ENCODE measurements at regions not wholly inside any gene's neighbourhood (a gene's known extent, or its start where the extent isn't known, plus 50 kb on each side); places are given as distances from the start of the nearest gene placed in this dataset.
"Not testable (repeated sequence)": the region's sequence is repeated elsewhere in the genome, so short reads cannot be mapped to it uniquely, and the experiment has no call there.

DNA sequence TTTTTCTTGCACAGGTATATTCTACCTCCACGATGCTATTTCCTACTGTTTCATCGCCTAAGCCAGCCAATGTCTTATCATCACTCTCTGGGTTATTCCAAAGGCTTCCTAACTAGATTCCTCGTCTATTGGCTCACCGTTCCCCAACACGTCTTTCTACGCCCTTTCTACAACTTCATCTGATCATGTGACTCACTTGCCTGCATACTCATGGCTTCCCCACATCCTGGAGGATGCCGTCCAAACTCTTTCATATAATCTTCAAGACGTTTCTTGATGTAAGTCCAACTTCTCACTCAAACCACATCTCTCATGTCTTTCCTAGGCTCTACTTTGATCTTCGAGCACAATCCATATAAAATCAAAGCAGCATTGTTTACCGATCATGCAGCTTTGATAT, 322.0 kb upstream of the PPARGC1A start:
- H3K36me3 Mint-ChIP-seq (ENCODE audit: low read depth) = no peaks in the 10 kb centered on the region
- no peak overlapping the region for H3K27ac Mint-ChIP-seq
- H3K9me3 Mint-ChIP-seq = no peaks in the 10 kb centered on the region
- H3K4me1 Mint-ChIP-seq (ENCODE audit: low read depth) = no peaks in the 10 kb centered on the region
- no peaks in the 10 kb centered on the region for H3K27me3 Mint-ChIP-seq
- H3K4me3 Mint-ChIP-seq = no peak overlapping the region

DNA sequence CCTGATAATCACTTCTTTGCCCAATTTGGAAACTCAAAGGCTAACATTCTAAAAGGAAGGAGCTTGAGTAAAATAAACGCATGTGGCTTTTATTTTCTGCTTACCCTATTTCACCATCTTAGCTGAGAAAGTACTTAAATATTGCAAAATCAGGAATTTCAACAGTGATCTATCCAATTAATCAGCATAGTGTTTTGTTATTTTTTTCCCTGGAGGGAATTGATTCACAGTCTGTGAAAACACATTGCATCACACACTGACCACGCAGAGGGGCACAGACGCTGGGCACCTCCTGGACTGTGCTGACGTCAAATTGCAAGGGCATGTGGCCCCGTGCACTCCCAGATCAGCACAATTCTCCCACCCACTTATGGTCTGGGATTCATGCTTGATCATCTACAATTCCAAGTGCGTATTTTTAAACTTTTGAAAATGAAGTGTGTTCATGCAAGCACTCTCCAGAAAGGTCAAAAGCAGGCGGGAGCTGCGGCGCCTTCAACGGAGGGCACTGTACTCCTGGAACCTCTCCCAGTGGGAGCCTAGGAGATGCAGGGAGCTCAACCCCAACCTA, 320.6 kb upstream of the PPARGC1A start:
- Mint-ChIP-seq H3K27me3 (no peaks in the 10 kb centered on the region), H3K36me3 (ENCODE audit: low read depth) (no peaks in the 10 kb centered on the region), H3K4me1 (ENCODE audit: low read depth) (no peaks in the 10 kb centered on the region), H3K9me3 (no peaks in the 10 kb centered on the region), H3K4me3 (no peak overlapping the region), H3K27ac (no peak overlapping the region)

GRCh38 chr4:24209906-24210305, 320.1 kb upstream of the PPARGC1A start:
- Mint-ChIP-seq H3K36me3 (ENCODE audit: low read depth) (no peaks in the 10 kb centered on the region), H3K27ac (no peak overlapping the region), H3K4me1 (ENCODE audit: low read depth) (no peaks in the 10 kb centered on the region), H3K27me3 (no peaks in the 10 kb centered on the region), H3K4me3 (no peak overlapping the region), H3K9me3 (no peaks in the 10 kb centered on the region)

- Mint-ChIP-seq H3K27me3 (no peaks in the 10 kb centered on the region), H3K4me3 (no peak overlapping the region), H3K27ac (no peak overlapping the region), H3K4me1 (ENCODE audit: low read depth) (no peaks in the 10 kb centered on the region), H3K36me3 (ENCODE audit: low read depth) (no peaks in the 10 kb centered on the region), H3K9me3 (no peaks in the 10 kb centered on the region)
These were observed 319.3 kb upstream of the PPARGC1A start for GRCh38 chr4:24209131-24209530.

DNA sequence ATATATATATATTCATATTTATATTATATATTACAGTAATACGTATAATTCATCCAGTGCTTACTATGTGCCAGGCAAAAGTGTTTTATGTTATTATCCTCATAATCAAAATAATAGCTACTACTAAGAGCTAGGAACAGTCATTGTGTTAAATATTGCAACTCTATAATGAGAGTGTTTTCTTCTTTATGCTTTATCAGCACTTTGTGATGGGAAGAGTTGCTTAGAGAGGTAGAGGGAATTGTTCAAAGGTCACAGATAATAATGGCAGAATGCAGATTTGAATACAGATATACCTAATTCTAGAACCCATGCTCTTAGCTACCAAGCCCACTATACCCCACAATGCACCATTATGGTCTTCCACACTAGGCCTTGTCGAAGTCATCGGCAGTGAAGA, 318.8 kb upstream of the PPARGC1A start:
- no peaks in the 10 kb centered on the region for H3K9me3 Mint-ChIP-seq
- H3K27ac Mint-ChIP-seq = no peak overlapping the region
- no peaks in the 10 kb centered on the region for H3K4me1 Mint-ChIP-seq (ENCODE audit: low read depth)
- H3K27me3 Mint-ChIP-seq = no peaks in the 10 kb centered on the region
- H3K4me3 Mint-ChIP-seq = no peak overlapping the region
- H3K36me3 Mint-ChIP-seq (ENCODE audit: low read depth) = no peaks in the 10 kb centered on the region

- H3K36me3 Mint-ChIP-seq (ENCODE audit: low read depth); H3K4me3 Mint-ChIP-seq; H3K27ac Mint-ChIP-seq; H3K27me3 Mint-ChIP-seq; H3K4me1 Mint-ChIP-seq (ENCODE audit: low read depth); H3K9me3 Mint-ChIP-seq: not testable (repeated sequence)
These were observed 314.9 kb upstream of the PPARGC1A start for GRCh38 chr4:24204708-24205107.

DNA sequence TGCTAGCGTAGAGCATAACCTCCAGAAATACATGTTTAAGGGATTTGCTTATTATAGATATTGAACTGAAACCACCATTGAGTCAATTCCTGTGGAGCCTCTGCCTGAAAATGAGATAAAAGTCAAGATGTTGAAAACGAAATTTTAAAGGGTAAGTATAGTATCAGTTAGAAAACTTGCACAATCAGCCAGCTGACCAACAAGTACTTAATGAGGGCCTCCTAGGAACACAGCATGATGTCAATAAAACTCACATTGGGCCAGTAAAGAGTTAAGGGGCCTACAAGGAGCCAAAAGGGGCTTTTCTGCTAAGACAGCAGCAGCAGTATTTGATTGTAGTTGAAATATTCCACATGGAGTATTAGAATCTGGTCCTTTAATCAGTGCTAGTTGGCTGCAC, 314.1 kb upstream of the PPARGC1A start:
- Mint-ChIP-seq H3K9me3 (no peaks in the 10 kb centered on the region), H3K4me1 (ENCODE audit: low read depth) (no peaks in the 10 kb centered on the region), H3K36me3 (ENCODE audit: low read depth) (no peaks in the 10 kb centered on the region), H3K27ac (no peak overlapping the region), H3K4me3 (no peak overlapping the region), H3K27me3 (no peaks in the 10 kb centered on the region)

DNA sequence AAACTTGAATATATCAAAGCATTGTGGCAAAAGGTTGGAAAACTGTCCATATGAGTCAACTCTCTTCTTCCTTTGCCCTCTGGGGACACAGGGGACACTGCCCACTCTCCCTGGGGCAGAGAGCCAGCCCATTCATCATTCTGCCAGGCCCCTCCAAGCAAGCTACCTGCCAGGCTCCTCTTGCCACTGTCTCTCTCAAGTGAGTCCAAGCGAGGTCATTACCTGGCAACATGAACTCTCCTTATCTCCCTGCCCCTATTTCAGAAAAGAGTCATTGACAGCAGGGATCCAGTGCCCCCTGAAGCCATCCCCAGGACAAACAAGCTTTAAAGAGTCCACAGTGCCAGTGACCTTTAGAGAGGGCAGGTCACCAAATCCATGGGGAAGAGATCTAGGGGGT, 312.7 kb upstream of the PPARGC1A start:
- Mint-ChIP-seq H3K4me3 (no peak overlapping the region), H3K9me3 (no peaks in the 10 kb centered on the region), H3K4me1 (ENCODE audit: low read depth) (no peaks in the 10 kb centered on the region), H3K27ac (no peak overlapping the region), H3K36me3 (ENCODE audit: low read depth) (no peaks in the 10 kb centered on the region), H3K27me3 (no peaks in the 10 kb centered on the region)

DNA sequence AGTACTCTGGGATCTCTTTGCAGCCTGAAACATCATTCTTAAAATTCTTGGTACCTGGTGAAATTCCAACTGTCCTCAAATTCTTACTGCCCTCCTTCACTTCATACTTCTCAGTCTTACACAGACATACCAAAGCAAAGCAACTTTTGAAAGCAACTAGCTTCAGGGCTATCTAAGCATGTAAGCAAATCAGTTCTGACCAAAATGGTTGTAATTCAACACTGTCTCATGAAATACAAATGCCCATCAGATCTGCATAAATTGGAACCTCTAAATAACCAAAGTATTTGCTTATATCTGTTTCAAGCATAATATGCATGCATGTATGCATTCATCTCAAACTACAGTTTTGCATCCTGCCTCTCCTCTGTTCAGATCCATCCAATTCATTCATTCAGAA, 308.1 kb upstream of the PPARGC1A start:
- H3K4me1 Mint-ChIP-seq (ENCODE audit: low read depth) = no peaks in the 10 kb centered on the region
- H3K9me3 Mint-ChIP-seq = no peaks in the 10 kb centered on the region
- H3K4me3 Mint-ChIP-seq = no peak overlapping the region
- no peaks in the 10 kb centered on the region for H3K36me3 Mint-ChIP-seq (ENCODE audit: low read depth)
- H3K27ac Mint-ChIP-seq = no peak overlapping the region
- no peaks in the 10 kb centered on the region for H3K27me3 Mint-ChIP-seq

DNA sequence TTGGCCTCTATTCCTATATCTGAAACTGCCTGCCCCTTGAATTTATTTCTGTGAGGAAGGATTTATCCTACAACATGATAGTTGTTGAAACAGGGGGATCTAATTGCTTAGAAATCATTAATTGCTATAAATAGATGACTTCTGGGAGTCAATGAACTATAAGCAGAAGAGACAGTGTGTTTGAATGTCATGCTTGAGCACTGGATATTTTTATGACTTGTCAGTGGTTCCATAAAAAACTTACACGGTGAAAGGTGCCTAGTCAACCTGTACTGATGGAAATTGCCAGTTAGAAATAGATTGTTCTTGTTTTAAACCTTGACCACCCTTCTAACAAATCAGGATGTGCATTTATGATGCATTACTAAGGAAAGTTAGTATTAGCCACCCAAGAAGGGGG, 306.9 kb upstream of the PPARGC1A start:
- Mint-ChIP-seq H3K4me1 (ENCODE audit: low read depth) (no peaks in the 10 kb centered on the region), H3K4me3 (no peak overlapping the region), H3K9me3 (no peaks in the 10 kb centered on the region), H3K27me3 (no peaks in the 10 kb centered on the region), H3K27ac (no peak overlapping the region), H3K36me3 (ENCODE audit: low read depth) (no peaks in the 10 kb centered on the region)

DNA sequence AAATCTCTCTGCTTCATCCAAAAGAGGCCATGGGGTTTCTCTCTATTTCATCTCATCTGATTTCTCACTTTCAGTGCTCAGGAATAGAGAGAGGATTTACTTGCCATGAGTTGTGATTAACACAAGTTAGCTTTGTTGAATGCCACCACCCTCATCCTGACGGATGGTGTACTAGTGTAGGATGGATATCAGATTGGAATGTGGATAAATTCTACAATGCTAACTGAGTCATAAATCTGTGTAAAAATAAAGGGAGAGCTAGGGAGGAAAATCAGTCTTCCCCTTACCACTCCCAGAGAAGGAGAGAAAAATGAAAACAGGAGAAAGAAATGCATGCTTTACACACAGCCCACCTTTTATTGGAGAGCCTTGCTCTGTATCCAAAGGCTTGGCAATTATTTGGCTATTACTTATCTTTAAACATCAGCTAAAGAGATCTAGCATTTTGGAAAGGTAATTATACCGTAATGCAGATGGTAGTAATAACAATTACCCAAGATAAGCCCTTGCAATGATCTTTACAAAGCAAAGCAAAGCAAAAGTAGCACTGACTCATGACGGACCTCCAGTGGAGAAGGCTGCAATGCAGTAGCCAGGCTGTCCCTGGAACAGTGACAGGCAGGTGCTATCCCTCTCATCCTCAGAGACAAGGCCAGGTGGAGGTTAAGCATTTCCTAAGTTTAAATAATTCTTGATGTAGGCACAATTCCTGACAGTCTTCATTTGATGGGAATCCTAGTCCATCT, 306.3 kb upstream of the PPARGC1A start:
- H3K4me3 Mint-ChIP-seq = no peak overlapping the region
- no peaks in the 10 kb centered on the region for H3K36me3 Mint-ChIP-seq (ENCODE audit: low read depth)
- no peaks in the 10 kb centered on the region for H3K4me1 Mint-ChIP-seq (ENCODE audit: low read depth)
- H3K9me3 Mint-ChIP-seq = no peaks in the 10 kb centered on the region
- no peak overlapping the region for H3K27ac Mint-ChIP-seq
- no peaks in the 10 kb centered on the region for H3K27me3 Mint-ChIP-seq

- no peak overlapping the region for H3K4me3 Mint-ChIP-seq
- H3K4me1 Mint-ChIP-seq (ENCODE audit: low read depth) = no peaks in the 10 kb centered on the region
- no peaks in the 10 kb centered on the region for H3K27me3 Mint-ChIP-seq
- H3K27ac Mint-ChIP-seq = no peak overlapping the region
- H3K36me3 Mint-ChIP-seq (ENCODE audit: low read depth) = no peaks in the 10 kb centered on the region
- H3K9me3 Mint-ChIP-seq = no peaks in the 10 kb centered on the region
These were observed 302.3 kb upstream of the PPARGC1A start for GRCh38 chr4:24192018-24192641.

DNA sequence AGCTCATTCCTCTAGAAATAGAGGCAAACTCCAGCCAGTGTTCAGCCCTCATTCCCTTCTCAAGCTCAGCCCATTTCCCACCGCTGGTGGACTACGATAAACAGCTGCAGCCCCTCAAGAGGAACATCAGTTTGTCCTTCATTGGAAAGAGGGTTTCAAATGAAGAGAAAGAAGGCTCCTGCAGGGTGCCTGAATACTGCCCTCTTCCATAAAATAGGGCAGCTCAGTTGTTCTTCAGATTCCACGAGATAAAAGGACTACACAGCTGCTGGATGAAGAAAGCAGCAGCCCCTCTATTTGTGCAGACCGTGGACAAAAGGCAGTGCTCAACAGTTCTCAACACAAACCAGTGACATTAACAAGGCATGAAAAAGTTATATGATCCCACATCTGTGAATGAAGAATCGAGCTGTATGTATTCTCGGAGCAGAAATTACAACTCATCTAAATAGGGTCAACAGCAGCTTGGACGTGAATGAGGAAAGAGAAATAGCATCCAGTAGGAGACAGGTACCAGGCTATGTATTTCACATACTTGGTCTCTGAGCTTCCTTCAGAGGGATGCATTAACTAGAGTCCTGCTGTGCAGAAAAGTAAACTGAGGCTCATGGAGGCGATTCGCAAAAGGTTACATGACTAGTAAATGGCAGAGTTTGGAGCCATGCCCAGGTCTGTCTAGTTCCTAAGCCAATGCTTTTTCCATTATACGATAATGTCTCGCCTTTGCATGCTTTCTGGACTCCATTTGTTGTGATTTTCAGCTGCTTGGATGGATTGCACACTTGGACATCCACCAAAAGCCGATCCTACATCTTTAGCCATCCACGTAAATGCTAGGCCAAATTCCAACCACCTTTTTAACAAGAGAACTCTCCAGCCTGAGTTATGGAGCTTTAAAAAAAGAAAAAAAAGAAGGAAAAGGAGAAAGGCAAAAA, 301.2 kb upstream of the PPARGC1A start:
- H3K9me3 Mint-ChIP-seq = no peaks in the 10 kb centered on the region
- no peaks in the 10 kb centered on the region for H3K27me3 Mint-ChIP-seq
- H3K36me3 Mint-ChIP-seq (ENCODE audit: low read depth) = no peaks in the 10 kb centered on the region
- H3K27ac Mint-ChIP-seq = no peak overlapping the region
- H3K4me3 Mint-ChIP-seq = no peak overlapping the region
- H3K4me1 Mint-ChIP-seq (ENCODE audit: low read depth) = no peaks in the 10 kb centered on the region

- no peaks in the 10 kb centered on the region for H3K4me1 Mint-ChIP-seq (ENCODE audit: low read depth)
- no peaks in the 10 kb centered on the region for H3K9me3 Mint-ChIP-seq
- H3K27ac Mint-ChIP-seq = no peak overlapping the region
- no peaks in the 10 kb centered on the region for H3K36me3 Mint-ChIP-seq (ENCODE audit: low read depth)
- H3K4me3 Mint-ChIP-seq = no peak overlapping the region
- H3K27me3 Mint-ChIP-seq = no peaks in the 10 kb centered on the region
These were observed 298.6 kb upstream of the PPARGC1A start for GRCh38 chr4:24188459-24188858.

DNA sequence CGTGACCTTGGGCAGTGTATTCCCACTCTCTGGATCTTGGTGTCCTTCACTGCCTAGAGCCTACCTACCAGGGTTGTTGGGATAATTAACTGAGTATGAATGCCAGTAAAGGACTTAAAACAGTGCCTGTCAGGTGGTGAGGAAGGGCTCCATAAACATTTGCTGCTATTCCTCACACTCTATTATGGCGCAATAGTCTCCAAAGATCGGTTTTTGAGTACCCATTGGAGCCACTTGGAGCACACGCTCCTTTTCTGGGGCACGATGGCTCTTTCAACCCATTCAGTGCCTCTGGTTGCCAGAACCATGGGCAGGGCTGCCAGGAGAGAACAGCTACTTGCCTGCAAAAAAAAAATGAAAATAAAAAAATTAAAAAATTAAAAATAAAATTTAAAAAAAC, 296.6 kb upstream of the PPARGC1A start:
- Mint-ChIP-seq H3K4me1 (ENCODE audit: low read depth) (no peaks in the 10 kb centered on the region), H3K4me3 (no peak overlapping the region), H3K9me3 (no peaks in the 10 kb centered on the region), H3K36me3 (ENCODE audit: low read depth) (no peaks in the 10 kb centered on the region), H3K27ac (no peak overlapping the region), H3K27me3 (no peaks in the 10 kb centered on the region)
